IMR-90 (cell line): ENCODE measurements at regions not wholly inside any gene's neighbourhood (a gene's known extent, or its start where the extent isn't known, plus 50 kb on each side); places are given as distances from the start of the nearest gene placed in this dataset.

Source experiments
- ATAC-seq: fragments of 200-7000 bp; cut with Tn5 transposase; 2 replicates; pipeline ENCODE4 v1.9.1; 2020; ENCODE audit warnings: low read depth, mild to moderate bottlenecking, moderate library complexity
- BruUV-seq: library from RNA; stranded (reverse); fragments of 400-500 nt; replicated peaks from 2 replicates; lab custom pipeline; 2021; lab: Mats Ljungman, UMichigan
- CTCF ChIA-PET: fragments of 300-600 bp; formaldehyde crosslinking; extraction: SDS; loops from one replicate; lab custom pipeline; 2021; ENCODE audit warnings: antibody characterized with exemption; lab: Yijun Ruan, JAX
- POLR2A ChIA-PET: fragments of 300-600 bp; sonication (Branson Sonifier 250); formaldehyde crosslinking; loops from one replicate; lab custom pipeline; 2022; ENCODE audit warnings: antibody characterized with exemption; ENCODE audit not compliant: unreplicated experiment; lab: Charles Lee
- DNase-seq: peaks from one replicate; pipeline ENCODE4 v3.0.0; 2013
- H2AFZ ChIP-seq: replicated peaks from 2 replicates; pipeline ENCODE3; 2013; ENCODE audit warnings: low read length, mild to moderate bottlenecking; ENCODE audit not compliant: poor library complexity
- H2AK5ac ChIP-seq: 2 replicates; pipeline ENCODE4 v1.6.1; 2013; ENCODE audit warnings: low read depth, low read length, inconsistent platforms
- H2AK9ac ChIP-seq: replicated peaks from 2 replicates; pipeline ENCODE3; 2013; ENCODE audit warnings: mild to moderate bottlenecking, low read depth, low read length, moderate library complexity; ENCODE audit not compliant: poor library complexity
- H2BK120ac ChIP-seq: 2 replicates; pipeline ENCODE4 v1.6.1; 2013; ENCODE audit warnings: low read depth, low read length, inconsistent platforms
- H2BK15ac ChIP-seq: 3 replicates; pipeline ENCODE4 v1.6.1; 2013; ENCODE audit warnings: low read depth, low read length, inconsistent platforms
- H2BK20ac ChIP-seq: 2 replicates; pipeline ENCODE4 v1.6.1; 2013; ENCODE audit warnings: low read depth, mild to moderate bottlenecking, inconsistent platforms, low read length, moderate library complexity
- H2BK5ac ChIP-seq: 2 replicates; pipeline ENCODE4 v1.6.1; 2013; ENCODE audit warnings: mild to moderate bottlenecking, low read depth, low read length, inconsistent platforms; ENCODE audit not compliant: poor library complexity, severe bottlenecking
- H3K14ac ChIP-seq: replicated peaks from 2 replicates; pipeline ENCODE4 v1.6.1; 2013; ENCODE audit warnings: low read depth, low read length, inconsistent platforms
- H3K18ac ChIP-seq: 2 replicates; pipeline ENCODE4 v1.6.1; 2013; ENCODE audit warnings: low read depth, low read length, control low read depth
- H3K23ac ChIP-seq: 2 replicates; pipeline ENCODE4 v1.6.1; 2013; ENCODE audit warnings: low read depth, low read length, inconsistent platforms
- H3K27ac ChIP-seq: 2 replicates; pipeline ENCODE4 v1.5.1; 2013; ENCODE audit warnings: mild to moderate bottlenecking, control low read depth, low read length; ENCODE audit not compliant: insufficient read depth
- H3K27me3 ChIP-seq: 2 replicates; pipeline ENCODE4 v1.6.1; 2013; ENCODE audit warnings: low read length; ENCODE audit not compliant: control insufficient read depth, insufficient read depth
- H3K36me3 ChIP-seq: 2 replicates; pipeline ENCODE4 v1.6.1; 2013; ENCODE audit warnings: low read length, mixed read lengths; ENCODE audit not compliant: control insufficient read depth, insufficient read depth
- H3K4ac ChIP-seq: 2 replicates; pipeline ENCODE4 v1.6.1; 2013; ENCODE audit warnings: low read depth, low read length, inconsistent platforms
- H3K4me1 ChIP-seq: 2 replicates; pipeline ENCODE4 v1.6.1; 2013; ENCODE audit warnings: low read length, mixed read lengths; ENCODE audit not compliant: control insufficient read depth, insufficient read depth
- H3K4me2 ChIP-seq: 2 replicates; pipeline ENCODE4 v1.6.1; 2013; ENCODE audit warnings: low read depth, mild to moderate bottlenecking, control low read depth, low read length, moderate library complexity
- H3K4me3 ChIP-seq: 2 replicates; pipeline ENCODE4 v1.5.1; 2013; ENCODE audit warnings: low read depth, mild to moderate bottlenecking, control low read depth, low read length, moderate library complexity; ENCODE audit not compliant: insufficient read depth
- H3K56ac ChIP-seq: 2 replicates; pipeline ENCODE4 v1.6.1; 2013; ENCODE audit warnings: low read length, inconsistent platforms; ENCODE audit not compliant: insufficient read depth; ENCODE audit errors: extremely low read depth
- H3K79me1 ChIP-seq, 2 experiments: 2 replicates each; pipeline ENCODE4 v1.6.1; 2013; ENCODE audit warnings: low read length in 2 of 2, inconsistent platforms in 1 of 2, low read depth in 1 of 2
- H3K9ac ChIP-seq: 2 replicates; pipeline ENCODE4 v1.6.1; 2013; ENCODE audit warnings: low read depth, low read length, control low read depth
- H3K9me1 ChIP-seq: 2 replicates; pipeline ENCODE4 v1.6.1; 2013; ENCODE audit warnings: low read length, inconsistent platforms; ENCODE audit not compliant: insufficient read depth
- H3K9me3 ChIP-seq: 2 replicates; pipeline ENCODE4 v1.6.1; 2013; ENCODE audit warnings: low read length; ENCODE audit not compliant: control insufficient read depth, insufficient read depth
- H4K20me1 ChIP-seq: 2 replicates; pipeline ENCODE4 v1.6.1; 2013; ENCODE audit warnings: low read length, inconsistent platforms; ENCODE audit not compliant: insufficient read depth
- H4K5ac ChIP-seq: 2 replicates; pipeline ENCODE4 v1.6.1; 2013; ENCODE audit warnings: mild to moderate bottlenecking, low read depth, low read length, control low read depth
- H4K8ac ChIP-seq, 2 experiments: 2 replicates each; pipeline ENCODE4 v1.6.1; 2013; ENCODE audit warnings: low read depth in 2 of 2, low read length in 2 of 2, control low read depth in 1 of 2, inconsistent platforms in 1 of 2
- H4K91ac ChIP-seq: 2 replicates; pipeline ENCODE4 v1.6.1; 2013; ENCODE audit warnings: low read depth, low read length, inconsistent platforms; ENCODE audit not compliant: insufficient read depth
- FOS ChIP-seq: fragments of 150-350 bp; IDR thresholded peaks from 2 replicates; pipeline ENCODE4 v1.6.1; 2016; ENCODE audit warnings: low read depth, low read length
- MAZ ChIP-seq: IDR thresholded peaks from 2 replicates; pipeline ENCODE4 v1.6.1; 2012; ENCODE audit warnings: low read depth, mild to moderate bottlenecking, low read length, improper control_type of control experiment, moderate library complexity, borderline replicate concordance
- MXI1 ChIP-seq: IDR thresholded peaks from 2 replicates; pipeline ENCODE4 v1.6.1; 2012; ENCODE audit warnings: low read depth, mild to moderate bottlenecking, low read length, moderate library complexity, borderline replicate concordance
- POLR2A ChIP-seq: IDR thresholded peaks from 2 replicates; pipeline ENCODE4 v1.6.1; 2012; ENCODE audit warnings: mild to moderate bottlenecking, low read depth, low read length
- RAD21 ChIP-seq: IDR thresholded peaks from 2 replicates; pipeline ENCODE4 v1.6.1; 2012; ENCODE audit warnings: low read length, improper control_type of control experiment
- RFX5 ChIP-seq: IDR thresholded peaks from 2 replicates; pipeline ENCODE4 v1.8.0; 2012; ENCODE audit warnings: low read depth, mild to moderate bottlenecking, low read length, moderate library complexity
- SMC3 ChIP-seq: fragments of 150-350 bp; IDR thresholded peaks from 2 replicates; pipeline ENCODE4 v1.6.1; 2016; ENCODE audit warnings: low read depth, mild to moderate bottlenecking, antibody characterized with exemption, low read length, moderate library complexity
- WGBS, 2 experiments: methylation state at CpG; one replicate each; pipeline versions ENCODE4 v1.1.5 to v1.1.7; 2013; ENCODE audit warnings: missing lambda C conversion rate in 2 of 2; ENCODE audit not compliant: insufficient read length in 1 of 2; ENCODE audit errors: extremely low coverage in 2 of 2; 5-methylcytosine and 5-hydroxymethylcytosine counted together
- dilution Hi-C: fragments of 300-500 bp; cut with HindIII; formaldehyde crosslinking; loops from one replicate; pipeline ENCODE4 v1.14.3; 2018; ENCODE audit warnings: low sequenced_read_pairs; ENCODE audit not compliant: unreplicated experiment
- in situ Hi-C: fragments of 300-500 bp; cut with MboI; formaldehyde crosslinking; loops from 3 replicates; pipeline ENCODE4 v1.14.3; 2019; ENCODE audit warnings: low sequenced_read_pairs, inconsistent platforms, mixed read lengths
- intact Hi-C: fragments of 100-400 bp; cut with micrococcal nuclease; formaldehyde crosslinking; loops from 2 replicates; pipeline ENCODE4 v1.10.0; 2022

GRCh38 chr1:57991289-57991688 lies 555.2 kb downstream of the OMA1 start:
- Histone ChIP-seq H2BK20ac (no peak overlapping the region), H3K4me1 (no peaks in the 10 kb centered on the region), H2AK5ac (no peak overlapping the region), H3K14ac (no peak overlapping the region), H3K4me2 (no peak overlapping the region), H3K27ac (no peak overlapping the region), H3K9ac (no peak overlapping the region), H3K36me3 (no peaks in the 10 kb centered on the region), H3K18ac (no peak overlapping the region), H3K9me1 (no peaks in the 10 kb centered on the region), H2BK5ac (no peak overlapping the region), H3K4me3 (no peak overlapping the region), H4K91ac (no peak overlapping the region), H3K56ac (no peak overlapping the region), H4K5ac (no peak overlapping the region), H3K27me3 (no peaks in the 10 kb centered on the region), H2AFZ (no peak overlapping the region), H4K8ac (no peak overlapping the region), H2BK15ac (no peak overlapping the region), H2AK9ac (no peak overlapping the region), H3K9me3 (no peaks in the 10 kb centered on the region), H3K4ac (no peak overlapping the region), H3K23ac (no peak overlapping the region), H3K79me1 (no peaks in the 10 kb centered on the region), H2BK120ac (no peak overlapping the region), H4K20me1 (no peaks in the 10 kb centered on the region)
- ChIA-PET CTCF (no interaction called here), POLR2A (no interaction called here)
- in situ Hi-C loops (no loop called here), intact Hi-C loops (no loop called here), dilution Hi-C loops (no loop called here)
- no peak for ATAC-seq
- BruUV-seq = no TSS peak
- DNase-seq = no peak
- 67% methylated on average over 4 of the region's 7 CpGs; no CpG with 5 or more reads in 1 of the 2 experiments for WGBS, 2 experiments
- TF ChIP-seq RAD21 (no peak), FOS (no peak), RFX5 (no peak), SMC3 (no peak), MAZ (no peak), MXI1 (no peak), POLR2A (no peak)
